Hypothalamus (tissue), 51 donors: ENCODE measurements at regions not wholly inside any gene's neighbourhood (a gene's known extent, or its start where the extent isn't known, plus 50 kb on each side); places are given as distances from the start of the nearest gene placed in this dataset.
"Not testable (repeated sequence)": the region's sequence is repeated elsewhere in the genome, so short reads cannot be mapped to it uniquely, and the experiment has no call there.

Experiments used
- DNase-seq, 51 donors: peaks; one replicate each; lab custom pipeline; 2025; lab: John Stamatoyannopoulos, UW

- peak in 1 of 51 donors; percentile 32 for DNase-seq
These were observed 151.3 kb upstream of the TTC29 start for GRCh38 chr4:147096667-147097604.

DNA sequence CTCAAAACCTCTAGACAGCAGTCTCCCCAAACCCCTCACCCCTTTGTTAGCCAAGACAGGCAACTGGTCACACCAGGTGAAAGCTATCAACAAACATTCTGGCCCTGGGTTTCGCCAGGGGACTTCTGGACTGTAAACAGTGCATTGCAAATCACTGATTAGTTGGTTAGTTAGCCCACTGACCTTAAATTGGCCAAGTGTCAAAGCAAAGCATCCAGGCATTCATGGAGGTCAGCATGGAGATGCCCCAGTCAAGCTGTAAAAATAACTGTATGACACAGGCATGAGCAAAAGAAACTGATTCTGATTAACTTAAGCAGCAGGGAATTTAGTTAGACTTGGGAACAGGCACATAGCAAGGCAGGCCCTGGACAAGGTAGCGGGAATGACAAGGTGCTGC lies 156.0 kb upstream of the TTC29 start:
- DNase-seq, result no peak

- no peak for DNase-seq
These were observed 156.9 kb upstream of the TTC29 start for GRCh38 chr4:147102596-147102995.

DNA sequence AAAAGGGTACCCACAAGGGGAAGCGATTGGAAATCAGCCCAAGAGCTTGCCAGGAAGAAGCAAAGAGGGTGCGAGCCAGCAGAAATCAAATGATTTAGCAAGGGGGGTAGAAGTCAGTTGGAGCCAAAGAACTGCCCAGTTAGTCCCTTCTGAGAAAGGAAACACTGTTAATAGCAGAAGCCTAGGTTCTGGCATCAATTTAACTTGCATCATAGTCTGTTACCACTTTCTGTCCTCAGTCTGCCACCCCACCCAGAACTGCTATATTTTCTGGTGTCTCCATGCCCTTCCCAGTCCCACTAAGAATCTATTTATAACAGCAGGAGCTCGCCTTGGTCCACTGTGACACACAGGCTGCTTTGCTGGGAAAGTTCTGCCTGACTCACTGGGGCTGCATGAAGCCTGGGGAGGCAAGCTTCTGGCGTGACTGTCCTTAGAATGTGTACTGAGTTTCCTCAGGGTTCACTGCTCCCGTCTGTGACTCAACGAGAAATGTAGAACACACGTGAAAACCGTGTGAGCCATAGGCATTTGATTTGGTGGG lies 157.8 kb upstream of the TTC29 start:
- peak in 33 of 51 donors; percentile 1 to 72 (median 31) for DNase-seq

DNA sequence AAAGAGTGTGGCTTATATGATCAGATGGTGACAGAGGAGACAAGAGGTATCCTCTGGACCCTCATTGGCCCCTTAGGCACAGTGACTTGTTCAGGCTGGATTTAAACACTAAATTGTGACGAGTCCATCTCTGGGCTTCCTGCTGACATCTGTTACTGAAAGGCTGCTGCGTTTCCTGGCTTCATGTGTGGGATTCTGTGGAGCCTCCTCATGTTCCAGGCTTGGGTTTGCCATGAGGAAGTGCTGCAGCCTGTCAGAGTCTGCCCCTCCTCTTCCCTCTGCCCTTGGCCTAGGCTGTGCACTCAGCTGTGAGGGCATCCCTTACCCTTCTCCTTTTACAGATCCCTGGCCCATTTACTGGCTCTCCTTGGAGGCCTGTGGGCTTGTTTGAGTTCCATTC lies 159.1 kb upstream of the TTC29 start:
- no peak for DNase-seq

DNA sequence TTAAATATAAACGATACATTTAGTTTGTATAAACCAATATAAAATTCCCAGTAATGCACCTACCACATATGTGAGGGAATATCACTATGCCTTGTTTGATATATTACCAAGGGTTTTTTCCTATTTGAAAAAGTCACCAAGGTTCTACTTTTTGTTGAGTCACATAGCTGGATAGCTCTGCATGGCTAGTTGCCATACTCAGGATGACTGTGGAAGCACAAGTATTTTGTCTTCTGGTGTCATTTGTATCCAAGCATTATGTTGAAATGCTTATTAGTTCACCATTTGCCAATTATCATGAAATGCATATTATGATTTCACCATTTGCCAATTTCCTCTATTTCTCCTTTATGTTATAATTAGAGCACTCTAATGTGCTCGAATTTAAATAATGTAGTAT lies 162.7 kb upstream of the TTC29 start:
- DNase-seq, result no peak

DNA sequence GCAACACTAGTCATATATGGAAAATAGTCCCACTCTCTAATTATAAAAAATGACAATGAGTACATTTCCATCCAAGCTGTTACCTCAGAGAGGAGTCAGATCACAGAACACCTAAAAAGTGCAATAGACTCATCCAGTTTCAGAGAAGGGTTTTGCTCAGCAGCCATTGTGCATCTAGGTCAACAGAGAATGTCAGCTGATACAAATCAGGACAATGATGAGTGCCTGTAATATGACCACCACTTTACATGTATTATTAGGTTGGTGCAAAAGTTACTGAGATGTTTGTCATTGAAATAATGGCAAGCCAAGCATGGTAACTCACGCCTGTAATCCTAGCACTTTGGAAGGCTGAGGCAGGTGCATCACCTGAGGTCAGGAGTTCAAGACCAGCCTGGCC lies 164.1 kb upstream of the TTC29 start:
- no peak for DNase-seq

DNA sequence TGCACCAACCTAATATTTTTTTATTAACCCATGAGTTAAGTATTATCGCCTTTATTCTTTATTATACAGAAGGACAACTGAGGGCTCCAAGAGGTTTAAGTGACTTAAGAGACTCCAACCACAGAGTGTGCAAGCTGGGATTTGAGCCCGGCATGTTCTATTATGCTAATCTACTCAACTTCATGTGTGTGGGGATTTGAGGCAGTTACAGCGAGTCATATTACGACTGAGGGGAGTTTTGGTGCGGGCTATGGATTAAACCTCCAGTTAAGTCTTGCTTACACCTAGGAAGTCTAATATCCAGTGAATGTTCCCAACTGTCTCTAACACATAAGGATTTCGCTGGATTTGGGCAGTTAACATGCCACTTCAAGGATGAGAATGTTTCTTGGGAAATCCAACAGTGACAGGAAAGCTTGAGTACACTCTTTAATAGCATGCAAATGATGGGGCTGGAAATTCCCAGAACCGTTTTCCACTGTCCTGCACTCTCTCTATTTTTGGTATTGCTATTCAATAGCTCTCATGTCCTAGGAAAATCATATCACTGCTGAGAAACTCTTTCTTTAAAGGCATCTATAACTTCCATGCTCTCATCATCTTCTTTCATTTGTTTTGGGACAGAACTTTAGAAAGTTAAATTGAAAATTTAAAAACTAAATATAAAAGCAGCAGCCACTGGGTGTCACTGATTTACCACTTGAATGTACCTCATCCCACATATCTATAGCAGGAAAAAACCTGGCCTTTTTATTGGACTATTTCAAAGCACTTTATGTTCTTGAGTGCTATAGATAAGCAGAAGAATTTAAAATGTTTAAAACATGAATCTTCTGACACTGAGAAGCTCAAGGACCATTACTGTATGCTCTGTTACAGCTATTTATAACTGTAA lies 165.1 kb upstream of the TTC29 start:
- no peak for DNase-seq

DNA sequence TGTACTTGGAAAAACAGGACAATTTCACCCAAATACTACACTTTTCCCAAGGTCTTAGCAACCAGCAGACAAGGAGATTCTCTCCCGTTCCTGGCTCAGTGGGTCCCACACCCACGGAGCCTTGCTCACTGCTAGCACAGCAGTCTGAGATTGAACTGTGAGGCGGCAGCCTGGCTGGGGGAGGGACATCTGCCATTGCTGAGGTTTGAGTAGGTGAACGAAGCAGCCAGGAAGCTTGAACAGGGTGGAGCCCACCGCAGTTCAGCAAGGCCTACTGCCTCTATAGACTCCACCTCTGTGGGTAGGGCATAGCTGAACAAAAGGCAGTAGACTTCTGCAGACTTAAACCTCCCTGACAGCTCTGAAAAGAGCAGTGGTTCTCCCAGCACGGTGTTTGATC lies 166.5 kb upstream of the TTC29 start:
- DNase-seq, result not testable (repeated sequence)

- DNase-seq, result no peak
These were observed 171.8 kb upstream of the TTC29 start for GRCh38 chr4:147117431-147117830.

DNA sequence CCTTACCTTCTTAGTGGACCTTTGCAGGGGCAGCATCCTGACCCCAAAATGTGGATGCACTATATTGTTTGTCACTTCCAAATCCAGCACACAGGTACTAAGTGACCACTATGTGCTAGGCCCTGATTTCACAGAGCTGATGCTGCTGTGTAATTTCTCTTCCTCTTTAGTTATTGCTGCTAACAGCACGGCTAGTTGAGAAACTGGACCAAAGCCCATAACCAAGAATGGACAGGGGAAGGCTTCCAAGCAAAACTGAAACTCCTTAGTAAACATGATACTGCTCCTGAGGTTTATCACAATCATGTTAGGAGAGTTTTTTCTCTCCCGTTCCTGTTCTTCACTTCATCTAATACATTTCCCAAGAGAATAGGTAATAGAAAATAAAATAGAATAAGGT lies 172.9 kb upstream of the TTC29 start:
- peak in 2 of 51 donors; percentile 1 to 7 for DNase-seq

- DNase-seq, result no peak
These were observed 177.0 kb upstream of the TTC29 start for GRCh38 chr4:147122685-147123084.

GRCh38 chr4:147123146-147123545 lies 177.5 kb upstream of the TTC29 start:
- no peak for DNase-seq

DNA sequence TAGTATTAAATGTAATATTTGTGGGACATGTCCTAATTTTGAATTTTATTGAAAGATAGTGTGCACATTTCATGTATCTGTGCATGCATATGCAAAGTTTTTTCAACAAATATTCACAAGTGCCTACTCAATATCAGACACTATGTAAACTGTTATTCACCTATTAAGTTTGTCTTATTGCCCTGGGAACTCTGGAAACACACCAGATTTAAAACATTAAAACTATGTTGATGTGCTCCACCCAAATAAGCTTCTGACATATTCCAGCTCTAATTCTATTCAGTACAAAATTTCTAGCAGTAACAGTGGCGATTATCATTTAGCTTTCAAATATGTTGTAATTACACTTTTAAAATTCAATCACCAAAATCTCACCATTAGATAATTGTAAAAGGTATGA lies 183.1 kb upstream of the TTC29 start:
- no peak for DNase-seq

GRCh38 chr4:147129687-147130086 lies 184.0 kb upstream of the TTC29 start:
- no peak for DNase-seq

DNA sequence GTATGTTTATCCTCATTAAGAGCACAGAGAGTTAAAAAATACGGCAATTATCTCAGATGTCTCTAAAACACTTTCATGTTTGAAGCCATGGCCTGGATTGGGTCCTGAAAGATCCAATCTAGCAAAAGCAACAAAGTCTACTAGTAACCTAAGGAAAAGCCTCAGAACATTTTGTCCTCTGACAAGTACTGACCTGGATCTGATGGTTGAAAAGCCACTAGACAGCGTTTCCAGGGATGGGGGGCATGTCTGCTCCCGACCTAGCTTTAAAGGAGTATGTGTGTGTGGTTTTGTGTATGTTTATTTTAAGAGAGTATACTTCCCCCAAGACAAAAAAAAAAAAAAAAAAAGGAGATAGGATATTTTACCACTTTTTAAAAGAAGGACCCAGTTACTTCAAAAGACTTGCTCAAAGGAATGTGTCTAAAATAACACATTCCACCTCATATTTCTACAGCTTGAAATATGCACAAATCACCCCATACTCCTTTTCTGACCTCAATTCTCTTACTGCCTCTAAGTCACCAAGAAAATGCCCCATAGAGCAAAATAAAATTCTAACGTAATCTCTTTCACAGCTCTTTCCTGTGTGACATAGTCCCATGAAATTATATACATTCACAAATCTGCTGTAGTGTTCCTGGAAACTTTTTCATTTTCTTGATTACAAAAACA lies 189.0 kb upstream of the TTC29 start:
- DNase-seq, result no peak

DNA sequence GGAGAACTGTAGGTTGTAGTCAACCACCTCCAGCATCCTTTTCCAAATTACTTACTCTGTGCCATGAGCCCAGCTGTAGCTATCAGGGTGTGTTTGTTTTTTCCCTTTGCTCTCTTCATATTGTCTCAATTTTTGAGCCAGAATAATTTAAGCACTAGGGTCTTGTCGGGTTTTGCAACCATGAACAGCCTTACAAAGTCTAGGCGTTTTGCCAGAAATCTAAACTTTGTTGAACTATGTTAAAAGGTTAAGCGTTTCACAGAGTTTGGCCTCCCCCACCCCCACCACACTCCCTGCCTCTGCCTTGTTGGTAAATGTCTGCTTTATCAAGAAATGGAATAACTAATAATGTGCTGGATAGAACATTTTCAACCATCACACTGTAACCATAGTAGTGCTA lies 190.6 kb upstream of the TTC29 start:
- no peak for DNase-seq

DNA sequence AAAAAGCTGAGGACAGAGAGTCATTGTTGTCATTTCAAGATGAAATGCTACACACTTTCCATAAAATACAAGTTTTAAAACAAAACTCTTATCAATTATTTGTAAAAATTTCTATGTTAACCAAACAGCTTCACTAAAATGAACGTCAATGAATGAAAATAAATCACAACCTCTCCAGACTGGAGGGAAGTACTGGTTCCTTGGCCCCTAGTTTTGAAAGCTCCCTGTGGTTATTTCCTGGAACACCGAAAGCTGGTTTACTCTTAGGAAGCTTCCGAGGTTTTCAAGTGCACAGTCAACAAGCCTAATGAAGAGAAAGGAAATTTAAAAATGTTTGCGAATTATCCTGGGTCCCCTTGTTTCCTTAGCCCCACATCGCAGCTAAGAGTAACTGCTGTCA lies 191.1 kb upstream of the TTC29 start:
- no peak for DNase-seq

GRCh38 chr4:147137280-147137679 lies 191.6 kb upstream of the TTC29 start:
- DNase-seq, result no peak

GRCh38 chr4:147138171-147138570 lies 192.5 kb upstream of the TTC29 start:
- no peak for DNase-seq
